HG02678 (cell line): ENCODE measurements at regions not wholly inside any gene's neighbourhood (a gene's known extent, or its start where the extent isn't known, plus 50 kb on each side); places are given as distances from the start of the nearest gene placed in this dataset.
"Not testable (repeated sequence)": the region's sequence is repeated elsewhere in the genome, so short reads cannot be mapped to it uniquely, and the experiment has no call there.

Experiments
- ATAC-seq: cut with Tn5 transposase; IDR thresholded peaks from one replicate; pipeline ENCODE4 v1.9.1; 2021; ENCODE audit warnings: mild to moderate bottlenecking, moderate library complexity; ENCODE audit not compliant: unreplicated experiment

DNA sequence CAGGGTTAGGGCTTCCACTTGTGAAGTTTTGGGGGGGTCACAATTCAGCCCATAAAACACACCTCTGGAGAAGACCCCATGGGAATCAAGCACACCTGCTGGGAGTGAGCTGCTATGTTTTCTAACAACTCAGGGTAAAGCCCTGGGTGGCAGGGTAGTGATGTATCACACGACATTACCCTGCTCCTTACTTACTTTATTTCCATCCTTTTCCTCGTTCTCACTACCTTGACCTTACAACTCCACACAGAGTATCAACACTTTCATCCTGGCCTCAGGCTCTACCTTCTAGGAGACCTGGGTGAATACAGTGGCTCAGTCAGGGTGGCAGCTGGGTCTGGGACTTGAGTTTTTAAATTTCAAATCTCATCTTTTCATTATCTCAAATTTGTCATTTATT, 290.3 kb downstream of the CYRIA start:
- no peak for ATAC-seq

DNA sequence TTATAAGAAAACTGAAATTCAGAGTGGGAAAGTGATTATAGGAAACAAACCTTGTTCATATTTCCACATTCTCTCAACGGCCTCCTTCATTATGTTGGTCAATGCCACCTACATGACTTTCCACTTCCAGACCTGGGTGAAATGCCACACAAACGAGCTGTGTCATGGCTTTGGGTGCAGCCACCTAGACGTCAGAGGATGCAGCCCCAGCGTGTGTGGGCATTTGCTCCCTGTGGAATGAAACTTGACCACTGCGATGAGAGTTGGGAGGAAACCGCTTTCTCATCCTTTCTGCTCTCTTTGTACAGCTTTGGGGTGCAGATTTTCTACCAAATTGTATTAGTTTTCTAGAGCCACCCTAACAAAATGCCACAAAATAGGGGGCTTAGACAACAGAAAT, 291.0 kb downstream of the CYRIA start:
- no peak for ATAC-seq

GRCh38 chr2:16373341-16373740, 292.3 kb downstream of the CYRIA start:
- ATAC-seq = no peak

- ATAC-seq = no peak
Observed at GRCh38 chr2:16371751-16372150, 293.9 kb downstream of the CYRIA start.

DNA sequence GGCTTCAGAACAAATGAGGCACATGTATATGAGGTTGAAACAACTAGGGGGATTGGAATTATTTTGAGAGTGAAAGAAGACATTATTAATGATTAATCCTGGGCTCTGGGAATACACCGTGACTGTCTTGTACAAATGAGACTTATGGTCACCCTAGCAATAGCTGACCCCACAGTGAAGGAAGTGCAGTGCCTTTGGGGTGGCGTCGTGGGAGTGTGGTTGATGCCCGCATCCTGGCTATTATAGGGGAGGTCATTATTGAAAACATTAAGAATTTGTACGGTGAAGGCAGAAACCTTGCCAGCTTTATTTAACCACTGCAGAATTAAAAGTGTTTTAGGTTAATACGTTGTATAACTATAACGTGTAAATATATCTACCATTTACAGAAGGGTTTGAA, 296.7 kb downstream of the CYRIA start:
- no peak for ATAC-seq

- ATAC-seq = no peak
Observed at GRCh38 chr2:16368328-16368727, 297.3 kb downstream of the CYRIA start.

- ATAC-seq = no peak
Observed at GRCh38 chr2:16365366-16365765, 300.3 kb downstream of the CYRIA start.

DNA sequence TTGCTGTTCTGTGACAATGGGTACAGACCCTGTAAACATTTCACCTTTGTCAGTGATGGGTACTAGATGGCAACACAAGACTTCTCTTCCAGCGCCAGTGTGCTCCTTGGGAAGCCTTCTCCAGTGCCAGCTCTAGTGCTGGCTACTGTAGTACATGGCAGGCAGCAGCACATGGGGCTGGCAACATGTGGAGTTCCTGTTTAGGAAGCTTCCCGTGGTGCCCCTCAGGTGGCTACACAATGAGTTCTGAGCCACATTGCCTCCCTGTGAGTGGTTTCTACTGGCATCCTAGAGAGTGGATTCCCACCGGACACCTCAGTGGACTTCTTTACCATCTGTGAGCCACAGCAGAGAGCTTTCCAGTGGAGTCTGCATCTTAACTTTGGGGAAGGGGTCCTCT, 302.1 kb downstream of the CYRIA start:
- no peak for ATAC-seq

- ATAC-seq = no peak
Observed at GRCh38 chr2:16362611-16363010, 303.0 kb downstream of the CYRIA start.

GRCh38 chr2:16361261-16361995, 304.2 kb downstream of the CYRIA start:
- ATAC-seq = no peak

- ATAC-seq = no peak
Observed at GRCh38 chr2:16359961-16360360, 305.7 kb downstream of the CYRIA start.

DNA sequence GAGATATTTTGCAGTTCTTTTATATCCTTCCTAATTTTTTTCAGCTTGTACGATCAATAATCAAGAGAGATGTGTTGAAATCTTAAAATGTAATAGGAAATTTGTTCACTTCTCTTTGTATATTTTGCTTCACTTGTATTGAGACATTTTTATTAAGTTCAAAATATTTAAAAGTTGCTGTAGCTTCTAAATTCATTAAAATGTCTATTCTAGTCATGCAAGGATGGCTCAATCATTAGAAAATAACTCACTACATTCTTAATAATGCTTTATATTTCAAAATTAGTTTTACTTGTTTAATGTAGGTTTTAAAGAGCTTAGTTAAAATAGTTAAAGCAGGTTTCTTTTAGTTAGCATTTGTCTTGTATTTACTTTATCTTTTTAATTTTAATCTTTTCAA, 308.4 kb downstream of the CYRIA start:
- no peak for ATAC-seq

DNA sequence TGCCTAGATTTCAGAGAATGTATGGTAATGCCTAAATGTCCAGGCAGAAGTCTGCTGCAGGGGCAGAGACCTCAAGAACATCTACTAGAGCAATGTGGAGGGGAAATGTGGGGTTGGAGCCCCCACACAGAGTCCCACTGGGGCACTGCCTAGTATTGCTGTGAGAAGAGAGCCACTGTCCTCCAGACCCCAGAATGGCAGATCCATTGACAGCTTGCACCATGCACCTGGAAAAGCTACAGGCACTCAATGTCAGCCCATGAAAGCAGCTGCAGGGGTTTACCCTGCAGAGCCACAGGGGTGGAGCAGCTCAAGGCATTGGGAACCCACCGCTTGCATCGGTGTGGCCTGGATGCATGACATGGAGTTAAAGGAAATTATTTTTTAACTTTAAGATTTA, 314.1 kb downstream of the CYRIA start:
- ATAC-seq = no peak

DNA sequence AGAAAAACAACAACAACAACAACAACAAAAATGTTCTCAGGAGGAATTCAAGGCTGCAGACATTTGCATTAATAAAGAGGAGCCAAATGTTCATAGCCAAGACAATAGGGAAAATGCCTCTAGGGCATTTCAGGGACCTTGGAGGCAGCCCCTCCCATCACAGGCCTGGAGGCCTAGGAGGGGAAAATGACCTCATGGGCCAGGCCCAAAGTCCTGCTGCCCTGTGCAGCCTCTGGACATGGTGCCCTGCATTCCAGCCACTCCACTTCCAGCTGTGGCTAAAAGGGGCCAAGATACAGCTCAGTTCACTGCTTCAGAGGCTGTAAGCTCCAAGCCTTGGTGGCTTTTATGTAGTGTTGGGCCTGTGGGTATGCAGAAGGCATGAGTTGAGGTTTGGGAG, 314.5 kb downstream of the CYRIA start:
- no peak for ATAC-seq

DNA sequence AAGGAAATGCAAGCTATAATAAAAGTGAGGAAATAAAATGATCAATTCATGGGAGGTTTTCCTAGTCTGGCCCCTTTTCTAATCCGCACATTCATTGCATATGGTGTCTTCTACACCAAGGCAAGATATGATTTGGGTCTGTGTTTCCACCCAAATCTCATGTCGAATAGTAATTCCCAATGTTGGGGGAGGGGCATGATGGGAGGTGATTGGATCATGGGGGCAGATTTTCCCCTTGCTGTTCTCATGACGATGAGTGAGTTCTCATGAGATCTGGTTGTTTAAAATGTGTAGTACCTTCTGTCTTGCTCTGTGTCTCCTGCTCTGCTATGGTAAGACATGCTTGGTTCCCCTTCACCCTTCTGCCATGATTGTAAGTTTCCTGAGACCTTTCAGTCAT, 315.4 kb downstream of the CYRIA start:
- ATAC-seq = no peak

GRCh38 chr2:16349811-16350210, 315.8 kb downstream of the CYRIA start:
- no peak for ATAC-seq

- ATAC-seq = no peak
Observed at GRCh38 chr2:16348821-16349515, 316.7 kb downstream of the CYRIA start.

GRCh38 chr2:16346671-16347070, 319.0 kb downstream of the CYRIA start:
- no peak for ATAC-seq

- not testable (repeated sequence) for ATAC-seq
Observed at GRCh38 chr2:16345231-16345630, 320.4 kb downstream of the CYRIA start.

DNA sequence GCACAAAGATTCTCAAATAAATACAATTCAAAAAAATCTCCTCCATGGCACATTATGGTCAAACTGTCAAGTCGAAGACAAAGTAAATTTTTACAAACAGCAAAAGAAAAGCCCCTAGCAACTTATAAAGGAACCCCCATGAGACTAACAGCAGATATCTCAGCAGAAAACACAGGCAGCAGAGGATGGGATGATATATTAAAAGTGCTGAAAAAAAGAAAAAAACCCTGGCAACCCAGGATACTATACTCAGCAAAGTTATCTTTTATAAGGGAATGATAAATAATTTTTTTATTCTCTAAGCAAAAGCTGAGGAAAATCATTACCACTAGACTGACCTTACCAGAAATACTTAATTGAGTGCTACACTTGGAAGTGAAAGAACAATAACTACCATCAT, 326.4 kb downstream of the CYRIA start:
- ATAC-seq = no peak

DNA sequence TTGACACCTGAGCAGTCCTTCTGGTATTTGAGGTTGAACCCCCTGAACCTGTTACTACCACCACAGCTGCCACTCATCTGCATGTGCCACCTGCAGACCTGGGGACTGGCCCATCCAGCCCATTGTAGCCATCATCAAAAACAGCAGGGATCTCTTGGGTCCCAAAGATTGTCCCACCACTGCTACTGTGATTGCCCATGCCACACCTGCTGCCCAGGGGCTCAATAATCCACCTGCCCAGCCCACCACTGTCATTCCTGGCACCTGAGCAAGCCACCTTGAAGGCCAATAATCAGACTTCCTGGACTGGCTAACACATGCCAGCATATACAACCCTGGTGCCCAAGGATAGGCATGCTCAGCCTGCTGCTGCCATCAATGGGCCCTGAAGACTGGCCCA, 327.6 kb downstream of the CYRIA start:
- no peak for ATAC-seq

DNA sequence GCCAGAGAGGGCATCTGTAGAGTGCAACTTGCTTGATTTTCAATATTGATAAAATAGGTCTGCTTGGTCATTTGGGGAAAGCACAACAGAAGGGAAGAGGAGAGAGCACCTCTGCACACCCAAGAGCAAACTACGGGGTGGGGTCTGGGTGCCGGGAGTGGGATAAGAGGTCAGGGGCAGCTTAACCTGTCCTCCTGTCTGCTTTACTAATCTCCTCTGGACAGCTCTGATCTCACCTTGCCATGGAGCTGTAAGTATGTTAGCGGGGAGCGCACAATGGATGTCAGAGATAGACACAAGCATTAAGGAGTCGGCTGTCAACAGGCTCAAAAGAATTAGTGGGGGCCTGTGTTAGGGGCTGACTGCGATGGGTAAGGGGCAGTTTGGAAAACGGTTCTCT, 328.7 kb downstream of the CYRIA start:
- ATAC-seq = no peak

DNA sequence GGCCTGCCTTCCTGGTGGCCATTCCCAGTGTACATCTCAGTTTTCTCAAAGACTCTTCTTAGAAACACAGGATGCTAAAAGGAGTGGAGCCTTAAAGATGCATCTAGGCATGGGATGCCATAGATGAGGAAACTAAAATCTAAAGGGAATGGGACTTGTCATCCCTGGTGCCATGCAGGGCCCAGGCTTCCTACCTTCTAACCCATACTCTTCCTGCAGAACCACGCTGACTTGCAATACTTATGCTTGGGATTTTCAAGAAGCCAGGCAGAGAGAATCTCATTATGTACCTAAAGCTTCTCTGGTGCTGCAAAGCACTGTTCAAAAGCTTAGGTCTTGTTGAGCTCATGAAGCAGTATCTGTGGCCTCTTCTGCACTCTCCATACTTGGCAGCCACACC, 329.1 kb downstream of the CYRIA start:
- no peak for ATAC-seq
